22Rv1 (cell line): ENCODE measurements at regions not wholly inside any gene's neighbourhood (a gene's known extent, or its start where the extent isn't known, plus 50 kb on each side); places are given as distances from the start of the nearest gene placed in this dataset.

Experiments used
- ZFX ChIP-seq: fragments of 450-650 bp; IDR thresholded peaks from 2 replicates; pipeline ENCODE4 v1.6.1; 2017; ENCODE audit warnings: antibody characterized with exemption, borderline replicate concordance
- TF ChIP-seq, protein P1 (sequence below): fragments of 450-650 bp; IDR thresholded peaks from 2 replicates; pipeline ENCODE4 v1.5.1; 2017; ENCODE audit warnings: mild to moderate bottlenecking

DNA sequence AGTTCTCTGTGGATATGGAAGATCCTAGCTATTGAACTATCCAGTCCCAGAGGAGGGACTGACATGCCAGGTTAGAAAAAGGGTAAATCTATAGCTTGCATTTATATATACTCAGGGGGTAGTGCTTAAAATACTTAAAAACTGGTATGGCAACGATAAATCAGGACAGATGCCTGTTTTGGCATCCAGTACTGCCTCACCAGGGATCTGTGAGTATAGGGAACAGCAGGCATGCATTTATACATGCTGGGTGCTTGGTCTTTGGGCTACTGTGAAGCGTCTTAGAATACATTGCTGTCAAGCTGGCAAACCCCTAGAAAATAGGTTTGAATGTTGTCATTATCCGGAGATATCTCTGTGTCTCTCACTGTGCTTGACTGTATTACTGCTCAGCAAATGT lies 94.2 kb upstream of the DRD2 start:
- TF ChIP-seq, protein P1, sequence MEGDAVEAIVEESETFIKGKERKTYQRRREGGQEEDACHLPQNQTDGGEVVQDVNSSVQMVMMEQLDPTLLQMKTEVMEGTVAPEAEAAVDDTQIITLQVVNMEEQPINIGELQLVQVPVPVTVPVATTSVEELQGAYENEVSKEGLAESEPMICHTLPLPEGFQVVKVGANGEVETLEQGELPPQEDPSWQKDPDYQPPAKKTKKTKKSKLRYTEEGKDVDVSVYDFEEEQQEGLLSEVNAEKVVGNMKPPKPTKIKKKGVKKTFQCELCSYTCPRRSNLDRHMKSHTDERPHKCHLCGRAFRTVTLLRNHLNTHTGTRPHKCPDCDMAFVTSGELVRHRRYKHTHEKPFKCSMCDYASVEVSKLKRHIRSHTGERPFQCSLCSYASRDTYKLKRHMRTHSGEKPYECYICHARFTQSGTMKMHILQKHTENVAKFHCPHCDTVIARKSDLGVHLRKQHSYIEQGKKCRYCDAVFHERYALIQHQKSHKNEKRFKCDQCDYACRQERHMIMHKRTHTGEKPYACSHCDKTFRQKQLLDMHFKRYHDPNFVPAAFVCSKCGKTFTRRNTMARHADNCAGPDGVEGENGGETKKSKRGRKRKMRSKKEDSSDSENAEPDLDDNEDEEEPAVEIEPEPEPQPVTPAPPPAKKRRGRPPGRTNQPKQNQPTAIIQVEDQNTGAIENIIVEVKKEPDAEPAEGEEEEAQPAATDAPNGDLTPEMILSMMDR = no peak
- no peak for TF ChIP-seq ZFX
